Colonic mucosa (tissue), 4 donors: ENCODE measurements at regions not wholly inside any gene's neighbourhood (a gene's known extent, or its start where the extent isn't known, plus 50 kb on each side); places are given as distances from the start of the nearest gene placed in this dataset.
A peak's percentile ranks its signal among the peaks of the same experiment; 100 is the strongest.

Experiments
- DNase-seq: peaks from one replicate; pipeline ENCODE4 v3.0.0-alpha.2; 2020
- H3K27ac ChIP-seq: fragments of 200-600 bp; one replicate; pipeline ENCODE4 v1.8.0; 2021
- H3K27me3 ChIP-seq: fragments of 200-600 bp; one replicate; pipeline ENCODE4 v1.8.0; 2021
- H3K36me3 ChIP-seq: fragments of 200-600 bp; one replicate; pipeline ENCODE4 v1.8.0; 2021
- H3K4me1 ChIP-seq: fragments of 200-600 bp; one replicate; pipeline ENCODE4 v1.8.0; 2021; ENCODE audit warnings: mild to moderate bottlenecking
- H3K4me3 ChIP-seq: fragments of 200-600 bp; one replicate; pipeline ENCODE4 v1.8.0; 2021
- H3K9ac ChIP-seq, 2 donors: one replicate each; pipeline ENCODE4 v1.7.0; 2013; ENCODE audit warnings: control low read depth in 2 of 2, low read depth in 2 of 2, low read length in 2 of 2
- H3K9me3 ChIP-seq: fragments of 200-600 bp; one replicate; pipeline ENCODE4 v1.8.0; 2021
- CTCF ChIP-seq: fragments of 200-600 bp; IDR thresholded peaks from one replicate; pipeline ENCODE4 v1.8.0; 2022; ENCODE audit warnings: antibody characterized with exemption, mild to moderate bottlenecking
- intact Hi-C: fragments of 100-400 bp; cut with DNase I; formaldehyde crosslinking; loops from one replicate; pipeline ENCODE4 v1.14.1; 2022
- donor health status: healthy.
- donor health status: DM: no; HTN: no; CAD: no.
- donor health status: DM: no; HTN: no; CAD: no.

DNA sequence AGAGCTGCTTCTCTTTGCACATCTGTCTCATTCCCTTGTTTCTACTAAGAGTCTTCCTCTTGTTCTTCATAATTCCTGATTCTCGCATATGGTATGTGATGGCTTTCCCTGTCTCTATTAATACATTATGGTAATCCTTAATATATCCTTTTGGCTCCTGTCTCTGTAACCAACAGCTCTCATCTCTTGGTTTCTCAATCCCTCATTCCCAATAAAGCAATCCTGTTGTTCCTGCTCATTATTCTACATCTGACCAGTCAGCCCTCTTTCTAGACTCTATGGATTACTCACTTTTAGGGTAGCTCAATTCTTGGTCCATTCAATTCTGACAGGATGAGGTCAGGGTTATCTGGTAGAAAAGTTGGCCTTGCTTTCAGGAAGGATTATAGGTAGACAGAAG lies 349.9 kb downstream of the LRIG3 start:
- H3K9ac ChIP-seq = no peak overlapping the region
- H3K9me3 ChIP-seq = no peaks in the 10 kb centered on the region
- TF ChIP-seq CTCF = no peak
- no peak overlapping the region for H3K27ac ChIP-seq
- no peak for DNase-seq
- no peaks in the 10 kb centered on the region for H3K4me1 ChIP-seq
- no peaks in the 10 kb centered on the region for H3K36me3 ChIP-seq
- no peak overlapping the region for H3K4me3 ChIP-seq
- intact Hi-C loops = no loop called here
- H3K27me3 ChIP-seq = no peaks in the 10 kb centered on the region

DNA sequence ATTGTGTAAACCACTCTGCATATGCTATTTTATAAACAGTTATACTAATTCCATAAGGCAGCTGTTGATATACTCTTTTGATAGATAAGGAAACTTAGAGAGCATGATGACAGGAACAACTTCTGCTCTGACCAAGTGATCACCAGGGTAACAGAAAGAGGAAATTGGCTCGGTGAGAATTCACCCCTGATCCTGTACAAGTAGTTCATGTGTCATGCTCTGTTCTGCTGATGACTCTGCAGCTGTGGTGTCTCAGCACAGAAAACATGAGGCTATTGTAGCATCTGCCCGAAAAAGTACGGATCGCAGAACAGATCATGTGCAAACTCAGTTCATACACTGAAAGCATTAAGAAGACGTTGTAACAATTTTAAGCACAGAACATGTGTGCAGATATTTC lies 345.0 kb downstream of the LRIG3 start:
- intact Hi-C loops = no loop called here
- TF ChIP-seq CTCF = no peak
- H3K27ac ChIP-seq = no peak overlapping the region
- H3K9me3 ChIP-seq = no peaks in the 10 kb centered on the region
- H3K4me1 ChIP-seq = no peaks in the 10 kb centered on the region
- no peaks in the 10 kb centered on the region for H3K27me3 ChIP-seq
- peak; percentile 21 for DNase-seq
- no peak overlapping the region for H3K4me3 ChIP-seq
- no peaks in the 10 kb centered on the region for H3K36me3 ChIP-seq
- no peak overlapping the region for H3K9ac ChIP-seq

GRCh38 chr12:58576081-58576480 lies 344.2 kb downstream of the LRIG3 start:
- no peak overlapping the region for H3K9ac ChIP-seq
- no peaks in the 10 kb centered on the region for H3K36me3 ChIP-seq
- intact Hi-C loops = no loop called here
- H3K27ac ChIP-seq = no peak overlapping the region
- H3K4me1 ChIP-seq = no peaks in the 10 kb centered on the region
- no peak for DNase-seq
- no peak overlapping the region for H3K4me3 ChIP-seq
- no peak for TF ChIP-seq CTCF
- no peaks in the 10 kb centered on the region for H3K9me3 ChIP-seq
- no peaks in the 10 kb centered on the region for H3K27me3 ChIP-seq

DNA sequence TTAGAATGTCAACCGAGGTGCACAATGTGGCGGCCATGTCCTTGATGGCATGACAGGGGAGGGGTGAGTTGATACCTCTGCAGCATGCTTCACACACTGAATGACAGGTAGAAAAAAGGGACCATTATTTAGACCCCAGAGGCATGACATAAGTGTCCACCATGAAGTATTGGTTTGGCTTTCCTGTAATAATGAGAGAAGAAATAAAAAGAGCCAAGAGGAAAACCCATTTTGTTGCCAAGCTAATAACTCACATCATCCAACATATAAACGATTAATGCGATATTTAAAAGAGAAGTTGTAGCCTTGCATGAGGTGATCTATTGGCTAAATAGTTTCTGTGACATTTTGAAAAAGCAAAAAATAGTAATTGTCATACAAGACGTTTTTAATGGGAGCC lies 343.4 kb downstream of the LRIG3 start:
- Histone ChIP-seq H3K4me1 (no peaks in the 10 kb centered on the region), H3K9me3 (no peaks in the 10 kb centered on the region), H3K36me3 (no peaks in the 10 kb centered on the region), H3K9ac (no peak overlapping the region), H3K27ac (no peak overlapping the region), H3K27me3 (no peaks in the 10 kb centered on the region), H3K4me3 (no peak overlapping the region)
- no peak for DNase-seq
- no peak for TF ChIP-seq CTCF
- intact Hi-C loops = no loop called here

GRCh38 chr12:58580095-58580494 lies 340.2 kb downstream of the LRIG3 start:
- no peak overlapping the region for H3K27ac ChIP-seq
- intact Hi-C loops = no loop called here
- TF ChIP-seq CTCF = no peak
- H3K4me1 ChIP-seq = no peaks in the 10 kb centered on the region
- no peaks in the 10 kb centered on the region for H3K36me3 ChIP-seq
- no peak overlapping the region for H3K4me3 ChIP-seq
- H3K9ac ChIP-seq = no peak overlapping the region
- DNase-seq = no peak
- H3K9me3 ChIP-seq = no peaks in the 10 kb centered on the region
- H3K27me3 ChIP-seq = no peaks in the 10 kb centered on the region

- TF ChIP-seq CTCF = no peak
- Histone ChIP-seq H3K4me1 (no peaks in the 10 kb centered on the region), H3K9me3 (no peaks in the 10 kb centered on the region), H3K36me3 (no peaks in the 10 kb centered on the region), H3K27me3 (no peaks in the 10 kb centered on the region), H3K27ac (no peak overlapping the region), H3K9ac (no peak overlapping the region), H3K4me3 (no peak overlapping the region)
- DNase-seq = no peak
- intact Hi-C loops = no loop called here
Observed at GRCh38 chr12:58583529-58583928, 336.8 kb downstream of the LRIG3 start.
